Right cardiac atrium (tissue), 5 donors: ENCODE measurements at regions not wholly inside any gene's neighbourhood (a gene's known extent, or its start where the extent isn't known, plus 50 kb on each side); places are given as distances from the start of the nearest gene placed in this dataset.

ENCODE experiments used
- ATAC-seq, 2 donors: fragments of 200-7000 bp; cut with Tn5 transposase; one replicate each; pipeline versions ENCODE4 v1.8.0 to v1.9.1; 2020; ENCODE audit warnings: moderate library complexity in 2 of 2, mild to moderate bottlenecking in 1 of 2
- DNase-seq, 3 donors: peaks; one replicate each; pipeline ENCODE4 v3.0.0-alpha.2; 2020
- H3K27ac ChIP-seq: one replicate; pipeline ENCODE4 v1.5.1; 2013; ENCODE audit warnings: mild to moderate bottlenecking, low read length, control low read depth, moderate library complexity
- H3K27me3 ChIP-seq: one replicate; pipeline ENCODE4 v1.6.1; 2013; ENCODE audit not compliant: control insufficient read depth, insufficient read depth
- H3K4me1 ChIP-seq: one replicate; pipeline ENCODE4 v1.6.1; 2013; ENCODE audit warnings: low read length; ENCODE audit not compliant: control insufficient read depth, insufficient read depth
- H3K4me3 ChIP-seq: one replicate; pipeline ENCODE4 v1.5.1; 2013; ENCODE audit warnings: low read length, control low read depth
- H3K9me3 ChIP-seq: one replicate; pipeline ENCODE4 v1.6.1; 2013; ENCODE audit warnings: low read length; ENCODE audit not compliant: control insufficient read depth
- WGBS: extraction: QIAGEN DNeasy Blood & Tissue Kit; methylation state at CpG from one replicate; pipeline ENCODE4 v1.1.7; 2013; 5-methylcytosine and 5-hydroxymethylcytosine counted together
- intact Hi-C, 4 donors: fragments of 100-400 bp; cut with DNase I; formaldehyde crosslinking; loops; one replicate each; pipeline versions ENCODE4 v1.11.0 to v1.14.0; 2022 to 2023
- donor health status: healthy with polysubstance abuse.
- donor health status: DM: no; HTN: yes; CAD: no.
- donor health status: DM: no; HTN: no; CAD: no.
- donor health status: DM: no; HTN: yes; CAD: no; lungs with severe emphysema.
- donor health status: DM: yes; HTN: yes; CAD: no.

DNA sequence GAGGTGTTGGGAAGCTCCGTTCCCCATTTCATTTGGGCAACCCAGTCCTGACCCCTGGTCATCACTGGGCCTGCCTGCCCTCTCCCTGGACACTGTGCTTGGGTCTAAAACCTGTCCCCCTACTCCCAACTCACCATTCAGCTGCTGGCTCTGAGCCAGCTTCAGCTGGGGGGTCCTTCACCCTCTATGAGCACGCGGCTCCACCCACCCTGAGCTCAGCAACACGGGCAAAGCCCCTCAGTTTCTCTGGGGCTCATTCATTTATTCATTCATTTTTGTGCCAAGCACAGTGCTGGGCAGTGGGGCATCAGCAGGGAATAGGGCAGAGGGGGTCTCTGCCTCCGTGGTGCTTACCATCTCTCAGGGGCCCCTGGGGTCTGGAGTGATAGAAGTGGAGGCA is 199.8 kb upstream of the MVB12B start:
- Histone ChIP-seq H3K27ac (no peak overlapping the region), H3K4me3 (no peak overlapping the region), H3K4me1 (no peaks in the 10 kb centered on the region), H3K27me3 (no peaks in the 10 kb centered on the region), H3K9me3 (no peaks in the 10 kb centered on the region)
- 81% methylated on average over 5 of the region's 5 CpGs for WGBS
- no peak for DNase-seq
- intact Hi-C loops = no loop called here
- no peak for ATAC-seq

DNA sequence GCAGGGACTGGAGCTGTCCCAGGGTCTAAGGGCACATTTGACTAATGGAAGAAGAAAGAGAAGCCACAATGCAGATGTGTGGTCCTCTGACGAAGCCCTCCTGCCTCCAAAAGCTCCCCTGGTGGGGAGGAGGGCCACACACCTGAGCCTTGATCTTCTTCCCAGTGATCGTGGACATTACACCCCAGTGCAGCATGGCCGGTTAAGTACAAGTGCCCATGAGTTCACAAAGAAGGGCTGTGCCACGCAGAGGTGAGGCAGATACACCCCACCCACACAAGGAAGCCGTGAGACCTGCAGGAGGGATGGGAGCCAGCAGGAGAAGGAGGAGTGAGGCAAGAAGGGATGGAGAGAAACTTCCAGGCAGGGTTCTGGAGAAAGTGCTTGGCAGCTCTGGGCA is 199.0 kb upstream of the MVB12B start:
- no peaks in the 10 kb centered on the region for H3K4me1 ChIP-seq
- H3K27me3 ChIP-seq = no peaks in the 10 kb centered on the region
- intact Hi-C loops = no loop called here
- H3K9me3 ChIP-seq = no peaks in the 10 kb centered on the region
- ATAC-seq (no peak), DNase-seq (no peak)
- H3K4me3 ChIP-seq = no peak overlapping the region
- 71% methylated on average over 5 of the region's 5 CpGs for WGBS
- H3K27ac ChIP-seq = no peak overlapping the region

DNA sequence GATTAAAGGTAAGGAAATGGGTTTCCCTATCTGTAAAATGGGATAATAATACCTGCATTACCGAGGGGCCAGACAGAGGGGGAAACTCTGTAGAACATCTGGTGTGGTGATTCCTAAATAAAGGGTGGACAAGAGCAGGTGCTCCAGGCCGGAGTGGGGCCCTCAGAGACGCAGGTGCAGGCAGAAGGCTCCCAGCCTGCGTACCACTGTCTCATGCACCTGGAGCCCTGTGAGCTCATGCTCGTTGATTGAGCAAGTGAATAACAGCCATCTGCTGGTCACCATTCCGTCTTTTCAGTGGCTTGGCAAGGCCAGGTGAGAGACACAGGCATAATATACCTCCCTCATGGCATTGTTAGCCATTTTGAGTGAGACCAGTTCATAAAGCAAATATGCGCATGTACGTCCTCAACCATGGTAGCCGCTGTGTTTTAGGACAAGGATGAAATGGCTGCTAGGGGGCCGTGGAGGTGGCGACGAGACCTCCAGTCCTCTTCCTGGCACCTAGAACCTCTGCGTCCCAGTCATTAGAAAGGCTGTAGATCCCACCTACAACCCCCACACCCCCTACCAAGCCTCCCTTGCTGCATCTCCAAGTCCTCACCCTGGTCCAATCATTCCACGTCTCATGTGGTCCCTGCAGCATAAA is 198.0 kb upstream of the MVB12B start:
- 87% methylated on average over 14 of the region's 14 CpGs for WGBS
- intact Hi-C loops = no loop called here
- no peak for DNase-seq
- no peaks in the 10 kb centered on the region for H3K9me3 ChIP-seq
- no peaks in the 10 kb centered on the region for H3K4me1 ChIP-seq
- no peaks in the 10 kb centered on the region for H3K27me3 ChIP-seq
- ATAC-seq = no peak
- H3K4me3 ChIP-seq = no peak overlapping the region
- H3K27ac ChIP-seq = no peak overlapping the region

DNA sequence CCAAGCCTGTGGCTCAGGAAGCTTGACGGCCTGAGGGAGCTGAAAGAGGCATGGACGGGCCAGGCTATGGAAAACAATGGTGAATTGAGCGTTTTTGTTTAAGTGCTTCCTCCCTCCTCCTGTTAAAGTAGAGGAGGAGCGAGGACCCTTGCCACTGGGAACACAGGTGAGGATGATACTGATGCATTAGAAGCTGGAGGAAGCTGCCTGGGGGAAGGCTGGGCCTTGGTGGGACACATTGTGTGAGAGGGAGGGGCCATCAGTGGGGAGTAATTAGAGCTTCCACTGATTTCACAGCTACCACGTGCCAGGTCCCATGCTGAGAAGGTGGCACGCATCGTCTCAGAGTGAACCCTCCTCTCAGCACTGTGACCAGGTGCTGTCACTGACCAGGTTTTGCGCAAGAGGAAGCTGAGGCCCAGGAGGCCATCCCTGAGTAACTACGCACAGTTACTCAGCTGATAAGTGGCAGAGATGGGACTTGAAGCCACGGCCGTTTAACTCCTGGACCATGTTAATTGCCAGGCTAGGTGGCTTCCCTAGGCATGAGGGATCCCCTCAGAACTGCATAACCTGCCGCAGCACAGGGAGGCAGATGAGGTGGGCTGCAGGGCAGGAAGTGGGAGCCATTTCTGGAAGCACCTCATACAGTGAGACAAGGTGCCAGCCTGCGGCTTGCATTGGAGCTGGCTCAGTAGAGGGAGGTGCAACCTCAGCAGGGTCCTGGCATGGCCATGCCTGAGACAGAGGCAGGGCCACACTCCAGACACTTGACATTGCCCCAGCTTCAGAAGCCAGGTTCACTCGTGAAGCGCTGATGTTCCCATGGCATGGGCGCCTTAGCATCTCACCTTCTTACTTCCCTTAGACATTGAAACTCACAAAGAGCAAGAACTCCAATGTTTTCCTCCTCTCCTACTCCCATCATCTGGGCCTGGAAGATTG is 195.3 kb upstream of the MVB12B start:
- ATAC-seq = peak in 1 of 2 donors; percentile 16
- Histone ChIP-seq H3K4me1 (no peaks in the 10 kb centered on the region), H3K9me3 (no peaks in the 10 kb centered on the region), H3K4me3 (no peak overlapping the region), H3K27me3 (no peaks in the 10 kb centered on the region), H3K27ac (no peak overlapping the region)
- intact Hi-C loops = no loop called here
- WGBS = 73% methylated on average over 16 of the region's 16 CpGs
- DNase-seq = no peak

DNA sequence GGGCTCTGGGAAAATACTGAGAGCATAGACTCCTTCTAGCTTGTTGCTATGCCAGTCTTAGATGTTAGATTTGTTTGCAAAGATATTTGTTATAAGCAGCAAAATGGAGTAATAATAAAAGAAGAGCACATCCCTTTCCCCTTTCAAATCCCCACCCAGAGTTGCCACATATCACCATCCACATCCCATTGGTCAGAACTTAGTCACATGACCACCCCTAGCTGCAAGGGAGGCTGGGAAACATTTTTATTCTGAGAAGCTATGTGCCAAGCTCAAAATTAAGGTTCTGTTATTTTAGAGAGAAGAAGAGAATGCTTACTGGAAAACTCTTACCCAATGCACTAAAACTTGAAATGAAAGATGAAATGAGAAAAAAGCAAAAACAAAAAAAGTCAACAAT is 193.9 kb upstream of the MVB12B start:
- DNase-seq (no peak), ATAC-seq (no peak)
- no peaks in the 10 kb centered on the region for H3K27me3 ChIP-seq
- H3K4me1 ChIP-seq = no peaks in the 10 kb centered on the region
- intact Hi-C loops = no loop called here
- H3K9me3 ChIP-seq = no peaks in the 10 kb centered on the region
- H3K4me3 ChIP-seq = no peak overlapping the region
- H3K27ac ChIP-seq = no peak overlapping the region

DNA sequence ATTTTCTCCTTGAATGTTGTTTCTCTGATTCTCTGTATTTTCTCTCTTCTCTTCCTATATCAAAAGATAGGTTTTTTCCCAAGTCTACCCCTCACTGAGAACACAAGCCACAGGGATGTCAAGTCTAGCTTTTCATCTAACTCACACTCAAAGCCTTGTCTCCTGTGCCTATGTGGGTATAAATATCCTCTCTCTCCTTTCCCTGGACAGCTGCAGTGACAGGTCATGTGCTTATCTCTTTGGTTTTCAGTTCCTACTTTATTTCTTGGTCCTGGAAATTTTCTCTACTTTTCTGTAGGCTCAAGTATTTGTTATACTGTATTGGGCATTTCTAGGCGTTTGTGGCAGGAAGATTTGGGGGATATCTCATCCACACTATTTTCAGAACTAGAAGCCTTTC is 182.4 kb upstream of the MVB12B start:
- peaks cover 1% of the 10 kb centered on the region for H3K4me1 ChIP-seq
- no peak overlapping the region for H3K4me3 ChIP-seq
- no peaks in the 10 kb centered on the region for H3K27me3 ChIP-seq
- no peak overlapping the region for H3K27ac ChIP-seq
- intact Hi-C loops = no loop called here
- no peak for DNase-seq
- no peaks in the 10 kb centered on the region for H3K9me3 ChIP-seq
- ATAC-seq = peak in 1 of 2 donors; percentile 63
- 24% methylated on average over 1 of the region's 1 CpG for WGBS

DNA sequence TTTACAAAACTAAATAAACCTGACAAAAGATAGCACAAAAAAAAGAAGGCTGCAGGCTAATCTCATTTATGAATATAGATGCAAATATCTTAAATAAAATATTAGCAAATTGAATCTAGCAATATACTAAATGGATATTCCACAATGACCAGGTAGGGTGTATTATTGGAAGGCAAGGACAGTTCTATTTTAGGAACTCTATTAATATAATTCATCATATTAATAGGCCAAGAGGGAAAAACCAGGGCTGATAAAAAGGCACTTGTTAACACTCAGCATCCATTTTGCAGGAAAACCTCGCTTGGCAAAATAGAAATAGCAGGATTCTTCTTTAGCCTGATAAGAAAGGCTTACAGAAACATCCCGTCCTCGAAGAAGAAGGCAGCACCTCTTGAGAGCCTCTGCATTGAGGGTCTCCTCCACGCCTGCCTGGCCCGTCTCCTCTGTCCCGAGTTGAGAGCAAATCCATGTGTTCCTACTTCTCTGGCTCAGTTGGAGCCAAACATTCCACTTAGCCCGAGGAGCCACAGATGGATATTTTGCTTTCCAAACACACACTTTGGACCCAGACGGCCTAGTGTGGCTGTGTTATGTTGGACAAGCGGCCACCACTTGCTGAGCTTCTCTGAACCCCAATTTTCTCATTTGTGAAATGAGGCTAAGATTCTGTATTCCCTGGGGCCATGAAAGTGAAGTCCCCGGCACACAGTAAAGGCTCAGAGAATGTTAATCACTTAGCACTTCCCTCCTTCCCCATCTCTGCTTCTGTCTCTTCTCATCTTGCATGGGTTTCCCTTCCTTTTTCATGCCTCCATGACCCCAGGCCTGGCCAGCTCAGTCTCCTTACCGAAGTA is 181.8 kb upstream of the MVB12B start:
- ATAC-seq = peak in 1 of 2 donors; percentile 62
- intact Hi-C loops = no loop called here

DNA sequence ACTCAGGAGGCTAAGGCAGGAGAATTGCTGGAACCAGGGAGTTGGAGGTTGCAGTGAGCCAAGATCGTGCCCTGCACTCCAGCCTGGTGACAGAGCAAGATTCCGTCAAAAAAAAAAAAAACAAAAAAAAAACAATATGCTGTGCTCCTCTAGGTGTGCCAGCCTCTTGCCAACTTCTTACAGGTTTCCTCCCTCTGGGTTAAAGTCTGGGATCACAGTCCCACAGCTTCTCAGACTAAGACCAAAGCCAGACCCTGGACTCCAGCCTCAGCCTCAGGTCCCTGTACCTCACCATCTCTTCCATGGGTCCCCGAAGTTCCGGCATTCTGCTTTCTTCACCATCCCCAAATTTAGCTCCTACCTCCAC is 180.8 kb upstream of the MVB12B start:
- Histone ChIP-seq H3K4me1 (peaks cover 1% of the 10 kb centered on the region), H3K9me3 (no peaks in the 10 kb centered on the region), H3K4me3 (no peak overlapping the region), H3K27me3 (no peaks in the 10 kb centered on the region), H3K27ac (no peak overlapping the region)
- ATAC-seq (no peak), DNase-seq (no peak)
- intact Hi-C loops = no loop called here
- 80% methylated on average over 4 of the region's 4 CpGs for WGBS

More for the DNA sequence above, 181.8 kb upstream of the MVB12B start:
- no peak overlapping the region for H3K4me3 ChIP-seq
- 42% methylated on average over 11 of the region's 11 CpGs for WGBS
- H3K27me3 ChIP-seq = no peaks in the 10 kb centered on the region
- no peak for DNase-seq
- peaks cover 1% of the 10 kb centered on the region for H3K4me1 ChIP-seq
- peak overlapping the region; percentile 2 for H3K27ac ChIP-seq
- no peaks in the 10 kb centered on the region for H3K9me3 ChIP-seq

DNA sequence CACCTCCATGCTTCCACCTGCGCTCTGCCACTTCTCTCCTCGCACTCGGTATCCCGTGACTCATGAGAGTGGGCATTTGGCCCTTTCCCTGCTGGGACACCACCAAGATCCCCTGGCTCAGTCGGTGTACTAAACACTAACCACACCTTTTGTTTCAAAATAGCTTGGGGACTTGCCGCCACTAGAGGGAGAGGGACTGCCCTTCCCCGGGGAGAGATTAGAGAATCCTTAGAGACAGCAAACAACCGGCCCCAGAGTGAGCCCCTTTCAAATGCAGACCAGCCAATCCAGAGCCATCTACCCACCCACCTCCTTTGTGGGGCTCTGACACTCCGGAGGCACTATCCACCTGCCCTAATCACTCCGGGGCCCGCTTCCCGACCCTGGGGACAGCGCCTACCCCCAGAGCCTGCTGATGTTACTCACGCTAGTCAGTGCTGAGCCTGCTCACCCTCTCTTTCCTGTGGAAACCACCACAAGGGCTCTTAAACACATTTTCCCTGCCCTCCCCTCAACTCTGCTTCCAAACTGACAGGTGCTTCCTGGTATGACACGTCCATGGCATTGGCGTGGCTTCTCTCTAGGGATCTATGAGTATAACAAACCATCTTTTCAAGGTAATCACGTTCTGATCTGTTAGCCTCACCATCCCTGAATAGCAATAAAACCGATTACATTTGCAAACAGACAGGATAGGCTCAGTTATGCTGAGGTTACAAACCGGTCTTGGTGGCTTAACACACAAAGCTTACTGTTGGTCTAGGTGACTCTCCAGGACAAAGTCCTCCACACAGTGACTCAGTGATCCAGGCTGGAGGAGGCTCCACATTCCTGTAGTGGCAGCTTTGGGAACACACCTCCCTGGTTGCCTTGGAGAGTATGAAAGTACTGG is 180.1 kb upstream of the MVB12B start:
- intact Hi-C loops = no loop called here
- ATAC-seq (no peak), DNase-seq (no peak)
- Histone ChIP-seq H3K27me3 (no peaks in the 10 kb centered on the region), H3K9me3 (no peaks in the 10 kb centered on the region), H3K4me1 (peaks cover 1% of the 10 kb centered on the region), H3K27ac (no peak overlapping the region), H3K4me3 (no peak overlapping the region)
- WGBS = 27% methylated on average over 19 of the region's 19 CpGs

DNA sequence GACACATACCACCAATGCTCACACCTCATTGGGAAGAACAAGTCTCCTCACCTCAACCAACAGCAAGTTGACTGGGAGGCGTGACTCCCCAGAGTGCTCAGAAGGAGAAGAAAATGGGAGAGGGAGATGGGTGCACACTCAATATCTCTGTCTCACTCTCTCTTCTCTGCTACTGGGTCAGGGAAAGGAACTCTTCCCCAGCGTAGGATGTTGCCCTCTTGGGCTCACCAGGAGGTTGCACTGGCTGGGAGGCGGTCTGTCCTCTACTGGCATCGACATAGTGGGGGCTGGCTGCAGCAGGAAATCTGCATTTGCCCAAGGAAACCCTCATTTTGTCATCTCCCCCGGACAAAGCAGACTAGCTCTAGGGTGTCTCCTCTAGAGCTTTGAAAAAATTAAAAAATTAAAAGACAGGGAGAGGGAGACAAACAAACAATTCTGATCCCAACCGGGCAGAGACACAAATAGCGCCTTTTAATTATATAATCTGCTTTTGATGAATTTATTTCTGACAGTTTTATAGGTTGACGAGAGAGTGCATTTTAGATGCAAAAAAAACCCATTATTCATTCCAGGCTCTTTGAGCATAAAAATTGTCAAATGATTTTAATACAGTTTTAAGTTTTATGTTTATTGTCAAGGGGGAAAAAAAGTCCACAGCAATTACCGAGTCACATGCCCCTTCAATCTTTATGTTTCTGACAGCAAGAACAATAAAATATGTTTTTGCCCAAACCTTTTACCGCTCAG is 179.3 kb upstream of the MVB12B start:
- H3K4me3 ChIP-seq = no peak overlapping the region
- 67% methylated on average over 10 of the region's 10 CpGs for WGBS
- ATAC-seq (no peak), DNase-seq (no peak)
- H3K27ac ChIP-seq = no peak overlapping the region
- intact Hi-C loops = no loop called here
- peaks cover 1% of the 10 kb centered on the region for H3K4me1 ChIP-seq
- no peaks in the 10 kb centered on the region for H3K27me3 ChIP-seq
- no peaks in the 10 kb centered on the region for H3K9me3 ChIP-seq
